Mesothelial cell of epicardium (in vitro differentiated cells): ENCODE measurements at regions not wholly inside any gene's neighbourhood (a gene's known extent, or its start where the extent isn't known, plus 50 kb on each side); places are given as distances from the start of the nearest gene placed in this dataset.
"Not testable (repeated sequence)": the region's sequence is repeated elsewhere in the genome, so short reads cannot be mapped to it uniquely, and the experiment has no call there.

ENCODE experiments used
- DNase-seq, 2 experiments: peaks; one replicate each; pipeline ENCODE4 v3.0.0; 2021; ENCODE audit warnings: low spot score in 2 of 2; ENCODE audit not compliant: unreplicated experiment in 2 of 2
- H3K27ac Mint-ChIP-seq: 2 replicates; pipeline ENCODE4 v1.8.0; 2021; ENCODE audit warnings: mixed read lengths
- H3K27me3 Mint-ChIP-seq: 2 replicates; pipeline ENCODE4 v1.8.0; 2021; ENCODE audit warnings: low read depth, mixed read lengths
- H3K36me3 Mint-ChIP-seq: 2 replicates; pipeline ENCODE4 v1.8.0; 2021; ENCODE audit warnings: mixed read lengths
- H3K4me1 Mint-ChIP-seq: 2 replicates; pipeline ENCODE4 v1.8.0; 2021; ENCODE audit warnings: mixed read lengths
- H3K4me3 Mint-ChIP-seq: 2 replicates; pipeline ENCODE4 v1.8.0; 2021; ENCODE audit warnings: mild to moderate bottlenecking, moderate library complexity, mixed read lengths
- H3K9me3 Mint-ChIP-seq: 2 replicates; pipeline ENCODE4 v1.8.0; 2021; ENCODE audit warnings: mixed read lengths
- TF ChIP-seq, protein P1 (sequence below): fragments of 200-600 bp; sonication (generic); IDR thresholded peaks from one replicate; pipeline ENCODE4 v1.5.0; 2021; ENCODE audit warnings: antibody characterized with exemption; ENCODE audit not compliant: unreplicated experiment

DNA sequence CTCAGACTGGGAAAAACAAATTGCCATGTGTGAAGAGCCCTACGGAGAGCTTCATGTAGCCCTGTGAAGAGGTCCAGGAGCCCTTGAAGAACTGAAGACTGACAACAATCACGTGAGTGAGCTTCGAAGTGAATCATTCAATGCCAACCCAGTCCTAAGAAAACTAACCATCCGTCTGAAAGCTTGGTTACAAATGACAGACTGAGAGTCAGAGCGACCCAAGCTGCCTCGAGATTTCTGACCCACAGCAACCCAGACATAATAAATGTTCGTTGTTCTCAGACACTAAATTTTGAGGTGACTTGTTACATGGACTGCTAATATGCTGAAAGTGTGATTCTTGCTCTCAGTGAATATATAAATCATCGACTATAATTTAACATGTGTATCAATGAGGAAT, 987.2 kb upstream of the ROBO1 start:
- Mint-ChIP-seq H3K36me3 (no peaks in the 10 kb centered on the region), H3K4me3 (no peak overlapping the region), H3K9me3 (no peaks in the 10 kb centered on the region), H3K27ac (no peak overlapping the region), H3K27me3 (no peaks in the 10 kb centered on the region), H3K4me1 (no peaks in the 10 kb centered on the region)
- TF ChIP-seq, protein P1, sequence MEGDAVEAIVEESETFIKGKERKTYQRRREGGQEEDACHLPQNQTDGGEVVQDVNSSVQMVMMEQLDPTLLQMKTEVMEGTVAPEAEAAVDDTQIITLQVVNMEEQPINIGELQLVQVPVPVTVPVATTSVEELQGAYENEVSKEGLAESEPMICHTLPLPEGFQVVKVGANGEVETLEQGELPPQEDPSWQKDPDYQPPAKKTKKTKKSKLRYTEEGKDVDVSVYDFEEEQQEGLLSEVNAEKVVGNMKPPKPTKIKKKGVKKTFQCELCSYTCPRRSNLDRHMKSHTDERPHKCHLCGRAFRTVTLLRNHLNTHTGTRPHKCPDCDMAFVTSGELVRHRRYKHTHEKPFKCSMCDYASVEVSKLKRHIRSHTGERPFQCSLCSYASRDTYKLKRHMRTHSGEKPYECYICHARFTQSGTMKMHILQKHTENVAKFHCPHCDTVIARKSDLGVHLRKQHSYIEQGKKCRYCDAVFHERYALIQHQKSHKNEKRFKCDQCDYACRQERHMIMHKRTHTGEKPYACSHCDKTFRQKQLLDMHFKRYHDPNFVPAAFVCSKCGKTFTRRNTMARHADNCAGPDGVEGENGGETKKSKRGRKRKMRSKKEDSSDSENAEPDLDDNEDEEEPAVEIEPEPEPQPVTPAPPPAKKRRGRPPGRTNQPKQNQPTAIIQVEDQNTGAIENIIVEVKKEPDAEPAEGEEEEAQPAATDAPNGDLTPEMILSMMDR: no peak
- no peak for DNase-seq

DNA sequence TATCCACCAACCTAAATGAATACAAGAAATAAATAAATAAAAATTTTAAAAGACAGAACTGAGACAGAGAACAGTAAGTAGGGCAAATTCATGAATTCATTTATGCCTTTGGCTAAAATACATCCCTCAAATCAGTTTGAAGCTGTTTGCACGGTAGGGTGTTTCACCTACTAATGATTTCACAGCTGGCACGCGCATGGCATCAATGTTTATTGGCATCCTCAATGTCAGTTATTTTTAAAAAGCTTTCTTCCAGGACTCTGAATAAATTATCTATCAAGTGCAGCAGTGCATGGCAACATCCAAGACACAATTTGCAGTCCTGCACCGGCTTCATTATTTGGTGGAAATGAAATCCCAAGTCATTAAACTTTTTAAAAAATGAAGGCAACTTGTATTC, 985.2 kb upstream of the ROBO1 start:
- DNase-seq: no peak
- H3K27me3 Mint-ChIP-seq: no peaks in the 10 kb centered on the region

DNA sequence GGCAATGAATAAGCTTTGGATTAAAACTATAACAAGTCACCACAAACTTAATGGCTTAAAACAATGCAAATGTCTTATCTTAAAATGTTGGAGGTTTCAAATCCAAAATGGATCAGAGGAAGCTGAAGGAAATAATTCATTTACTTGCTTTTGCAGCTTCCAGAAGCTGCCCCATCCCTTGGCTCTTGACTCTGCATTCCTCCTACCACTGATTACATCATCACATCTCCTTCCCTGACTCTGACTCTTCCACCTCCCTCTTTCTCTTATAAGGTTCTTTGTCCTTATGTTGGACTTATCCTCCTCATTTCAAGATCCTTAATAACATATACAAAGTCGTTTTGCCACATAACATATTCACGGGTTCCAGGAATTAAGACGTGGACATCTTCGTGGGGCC, 982.8 kb upstream of the ROBO1 start:
- Mint-ChIP-seq H3K36me3 (no peaks in the 10 kb centered on the region), H3K4me3 (no peak overlapping the region), H3K27ac (no peak overlapping the region), H3K4me1 (no peaks in the 10 kb centered on the region), H3K27me3 (no peaks in the 10 kb centered on the region), H3K9me3 (no peaks in the 10 kb centered on the region)
- DNase-seq: no peak
- TF ChIP-seq, protein P1: no peak

More for the DNA sequence above, 985.2 kb upstream of the ROBO1 start:
- Mint-ChIP-seq H3K4me3 (no peak overlapping the region), H3K9me3 (no peaks in the 10 kb centered on the region), H3K27ac (no peak overlapping the region), H3K4me1 (no peaks in the 10 kb centered on the region), H3K36me3 (no peaks in the 10 kb centered on the region)
- TF ChIP-seq, protein P1: no peak

DNA sequence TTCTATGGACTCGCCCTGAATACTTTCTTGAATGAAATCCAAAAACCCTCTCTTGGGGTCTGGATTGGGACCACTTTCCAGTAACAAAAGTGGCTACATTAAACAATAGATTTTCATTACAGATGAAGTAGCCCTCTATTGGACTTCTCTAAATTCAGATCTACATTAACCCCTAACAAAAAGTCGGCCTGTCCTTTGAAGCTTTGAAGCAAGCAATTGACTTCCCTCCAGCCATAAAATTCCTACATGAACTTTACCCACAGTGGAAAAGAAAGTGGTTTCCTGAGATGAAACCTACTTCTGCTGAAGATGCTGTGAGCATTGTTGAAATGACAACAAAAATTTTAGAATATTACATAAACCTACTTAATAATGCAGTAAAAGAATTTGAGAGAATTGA, 967.1 kb upstream of the ROBO1 start:
- no peak for DNase-seq
- peaks cover 17% of the 10 kb centered on the region for H3K9me3 Mint-ChIP-seq
- TF ChIP-seq, protein P1: no peak
- no peak overlapping the region for H3K4me3 Mint-ChIP-seq
- no peaks in the 10 kb centered on the region for H3K36me3 Mint-ChIP-seq
- H3K4me1 Mint-ChIP-seq: peaks cover 18% of the 10 kb centered on the region
- H3K27ac Mint-ChIP-seq: no peak overlapping the region
- H3K27me3 Mint-ChIP-seq: no peaks in the 10 kb centered on the region

DNA sequence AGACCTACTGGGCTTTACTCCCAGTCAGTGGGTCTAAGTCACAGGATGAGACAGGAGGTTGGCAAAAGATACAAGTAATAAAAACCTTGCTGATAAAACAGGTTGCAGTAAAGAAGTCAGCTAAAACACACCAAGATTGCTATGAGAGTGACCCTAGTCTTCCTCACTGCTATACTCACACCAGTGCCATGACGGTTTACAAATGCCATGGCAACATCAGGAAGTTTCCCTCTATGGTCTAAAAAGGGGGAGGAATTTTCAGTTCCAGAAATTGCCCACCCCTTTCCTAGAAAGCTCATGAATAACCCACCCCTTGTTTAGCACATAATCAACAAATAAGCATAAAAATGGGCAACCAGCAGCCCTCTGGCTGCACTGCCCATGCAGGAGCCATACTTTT, 966.7 kb upstream of the ROBO1 start:
- Mint-ChIP-seq H3K36me3 (no peaks in the 10 kb centered on the region), H3K27ac (peak overlapping the region; percentile 78), H3K4me3 (no peak overlapping the region), H3K27me3 (no peaks in the 10 kb centered on the region), H3K9me3 (peaks cover 14% of the 10 kb centered on the region), H3K4me1 (peaks cover 18% of the 10 kb centered on the region)
- TF ChIP-seq, protein P1: no peak
- no peak for DNase-seq

DNA sequence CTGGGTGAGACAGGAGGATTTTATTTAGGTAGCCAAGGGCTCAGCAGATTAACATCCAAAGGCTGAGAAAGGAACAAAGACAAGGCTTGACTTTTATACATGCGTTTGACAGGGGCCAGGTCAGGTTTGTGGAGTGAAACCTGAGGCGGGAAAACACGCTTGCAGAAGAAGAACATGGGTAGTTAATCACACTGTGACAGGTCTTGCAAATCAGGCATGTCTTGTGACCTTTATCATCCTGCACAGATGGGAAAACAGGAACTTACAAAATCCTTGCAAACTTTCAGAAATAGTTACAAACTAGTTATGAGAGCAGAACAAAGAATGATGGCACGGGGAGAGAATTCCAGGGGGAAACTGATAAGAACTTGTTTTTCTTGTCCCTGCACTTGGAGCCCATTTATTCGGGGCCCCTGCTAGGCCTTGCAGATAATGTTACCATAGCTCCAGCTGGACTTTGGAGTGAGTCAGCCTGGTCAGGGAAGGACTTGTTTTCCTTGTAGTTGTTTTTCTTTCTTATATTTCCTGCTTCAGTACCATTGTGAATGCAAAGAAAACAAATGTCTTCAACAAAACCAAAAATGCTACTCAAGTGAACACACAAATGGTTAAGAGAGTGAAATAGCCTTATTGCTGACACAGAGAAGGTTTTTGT, 965.9 kb upstream of the ROBO1 start:
- H3K27ac Mint-ChIP-seq: peak overlapping the region; percentile 78
- H3K4me3 Mint-ChIP-seq: no peak overlapping the region

DNA sequence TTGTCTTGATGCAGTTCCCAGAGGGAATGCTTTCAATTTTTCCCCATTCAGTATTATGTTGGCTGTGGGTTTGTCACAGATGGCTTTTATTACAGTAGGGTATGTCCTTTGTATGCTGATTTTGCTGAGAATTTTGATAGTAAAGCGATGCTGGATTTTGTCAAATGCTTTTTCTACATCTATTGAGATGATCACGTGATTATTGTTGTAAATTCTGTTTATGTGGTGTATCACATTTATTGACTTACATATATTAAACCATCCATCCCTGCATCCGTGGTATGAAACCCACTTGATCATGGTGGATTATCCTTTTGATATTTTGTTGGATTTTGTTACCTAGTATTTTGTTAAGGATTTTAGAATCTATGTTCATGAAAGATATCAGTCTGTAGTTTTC, 959.8 kb upstream of the ROBO1 start:
- not testable (repeated sequence) for H3K4me3 Mint-ChIP-seq, H3K4me1 Mint-ChIP-seq, DNase-seq, H3K36me3 Mint-ChIP-seq, H3K27ac Mint-ChIP-seq, H3K27me3 Mint-ChIP-seq
- H3K9me3 Mint-ChIP-seq: peaks cover 18% of the 10 kb centered on the region

More for the DNA sequence above, 965.9 kb upstream of the ROBO1 start:
- peaks cover 18% of the 10 kb centered on the region for H3K4me1 Mint-ChIP-seq
- TF ChIP-seq, protein P1: no peak
- H3K9me3 Mint-ChIP-seq: peaks cover 14% of the 10 kb centered on the region
- no peak for DNase-seq
- H3K27me3 Mint-ChIP-seq: no peaks in the 10 kb centered on the region
- no peaks in the 10 kb centered on the region for H3K36me3 Mint-ChIP-seq

DNA sequence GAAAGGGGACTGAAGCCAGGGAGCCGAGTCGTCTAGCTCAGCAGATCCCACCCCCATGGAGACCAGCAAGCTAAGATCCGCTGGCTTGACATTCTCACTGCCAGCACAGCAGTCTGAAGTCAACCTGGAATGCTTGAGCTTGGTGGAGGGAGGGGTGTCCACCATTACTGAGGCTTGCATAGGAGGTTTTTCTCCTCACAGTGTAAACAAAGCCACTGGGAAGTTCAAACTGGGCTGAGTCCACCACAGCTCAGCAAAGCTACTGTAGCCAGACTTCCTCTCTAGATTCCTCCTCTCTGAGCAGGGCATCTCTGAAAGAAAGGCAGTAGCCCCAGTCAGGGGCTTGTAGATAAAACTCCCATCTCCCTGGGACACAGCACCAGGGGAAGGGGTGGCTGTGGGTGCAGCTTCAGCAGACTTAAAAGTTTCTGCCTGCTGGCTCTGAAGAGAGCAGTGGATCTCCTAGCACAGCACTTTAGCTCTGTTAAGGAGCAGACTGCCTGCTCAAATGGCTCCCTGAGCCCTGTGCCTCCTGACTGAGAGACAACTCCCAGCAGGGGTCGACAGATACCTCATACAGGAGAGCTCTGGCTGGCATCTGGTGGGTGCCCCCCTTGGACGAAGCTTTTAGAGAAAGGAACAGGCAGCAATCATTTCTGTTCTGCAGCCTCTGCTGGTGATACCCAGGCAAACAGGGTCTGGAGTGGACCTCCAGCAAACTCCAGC, 942.0 kb upstream of the ROBO1 start:
- H3K36me3 Mint-ChIP-seq, H3K27me3 Mint-ChIP-seq, H3K4me1 Mint-ChIP-seq, DNase-seq, H3K27ac Mint-ChIP-seq, H3K4me3 Mint-ChIP-seq: not testable (repeated sequence)
- H3K9me3 Mint-ChIP-seq: peaks cover 46% of the 10 kb centered on the region
